IPS DF 6.9 (cell line): ENCODE measurements at regions not wholly inside any gene's neighbourhood (a gene's known extent, or its start where the extent isn't known, plus 50 kb on each side); places are given as distances from the start of the nearest gene placed in this dataset.
"Not testable (repeated sequence)": the region's sequence is repeated elsewhere in the genome, so short reads cannot be mapped to it uniquely, and the experiment has no call there.

ENCODE experiments used
- DNase-seq: peaks from one replicate; pipeline ENCODE4 v3.0.0-alpha.2; 2013; ENCODE audit warnings: low read depth, low spot score
- H3K27ac ChIP-seq: one replicate; pipeline ENCODE4 v1.5.1; 2013; ENCODE audit warnings: low read length, control low read depth
- H3K27me3 ChIP-seq: 2 replicates; pipeline ENCODE4 v1.6.1; 2013; ENCODE audit warnings: mild to moderate bottlenecking, low read length; ENCODE audit not compliant: control insufficient read depth, insufficient read depth
- H3K36me3 ChIP-seq: 2 replicates; pipeline ENCODE4 v1.6.1; 2013; ENCODE audit warnings: low read length; ENCODE audit not compliant: control insufficient read depth, insufficient read depth
- H3K4me1 ChIP-seq: 2 replicates; pipeline ENCODE4 v1.6.1; 2013; ENCODE audit warnings: low read length; ENCODE audit not compliant: control insufficient read depth, insufficient read depth
- H3K4me3 ChIP-seq: 2 replicates; pipeline ENCODE4 v1.5.1; 2013; ENCODE audit warnings: mild to moderate bottlenecking, low read length
- H3K9me3 ChIP-seq: 2 replicates; pipeline ENCODE4 v1.6.1; 2013; ENCODE audit warnings: low read length, inconsistent platforms; ENCODE audit not compliant: control insufficient read depth, insufficient read depth
- WGBS: extraction: QIAGEN DNeasy Blood & Tissue Kit; methylation state at CpG from one replicate; pipeline ENCODE4 v1.1.7; 2013; ENCODE audit warnings: mixed read lengths, missing lambda C conversion rate; ENCODE audit not compliant: insufficient read length, insufficient coverage; 5-methylcytosine and 5-hydroxymethylcytosine counted together

DNA sequence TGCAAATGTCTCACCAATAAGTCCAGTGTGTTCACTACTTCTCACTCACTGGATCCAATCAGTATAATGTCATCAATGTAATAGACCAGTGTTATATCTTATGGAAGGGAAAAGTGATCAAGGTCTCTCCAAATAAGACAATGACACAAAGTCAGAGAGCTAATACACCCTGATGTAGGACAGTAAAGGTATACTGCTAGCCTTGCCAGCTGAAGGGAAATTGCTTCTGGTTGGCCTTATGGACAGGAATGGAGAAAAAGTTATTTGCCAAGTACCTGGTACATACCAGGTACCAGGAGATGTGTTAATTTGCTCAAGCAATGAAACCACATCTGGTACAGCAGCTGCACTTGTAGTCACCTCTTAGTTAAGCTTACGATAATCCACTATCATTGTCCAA is 141.0 kb downstream of the LTN1 start:
- Histone ChIP-seq H3K4me3 (no peak overlapping the region), H3K4me1 (peaks cover 4% of the 10 kb centered on the region; the same call in 1 of the 2 replicates), H3K27me3 (no peaks in the 10 kb centered on the region), H3K27ac (no peak overlapping the region), H3K9me3 (no peaks in the 10 kb centered on the region), H3K36me3 (no peaks in the 10 kb centered on the region)
- DNase-seq = no peak
- no CpG with 5 or more reads among the region's 1 CpG for WGBS

GRCh38 chr21:28839237-28839636 is 153.4 kb downstream of the LTN1 start:
- not testable (repeated sequence) for H3K27me3 ChIP-seq, H3K4me3 ChIP-seq, H3K36me3 ChIP-seq, H3K9me3 ChIP-seq, H3K4me1 ChIP-seq, DNase-seq, H3K27ac ChIP-seq
- no CpG with 5 or more reads among the region's 1 CpG for WGBS

DNA sequence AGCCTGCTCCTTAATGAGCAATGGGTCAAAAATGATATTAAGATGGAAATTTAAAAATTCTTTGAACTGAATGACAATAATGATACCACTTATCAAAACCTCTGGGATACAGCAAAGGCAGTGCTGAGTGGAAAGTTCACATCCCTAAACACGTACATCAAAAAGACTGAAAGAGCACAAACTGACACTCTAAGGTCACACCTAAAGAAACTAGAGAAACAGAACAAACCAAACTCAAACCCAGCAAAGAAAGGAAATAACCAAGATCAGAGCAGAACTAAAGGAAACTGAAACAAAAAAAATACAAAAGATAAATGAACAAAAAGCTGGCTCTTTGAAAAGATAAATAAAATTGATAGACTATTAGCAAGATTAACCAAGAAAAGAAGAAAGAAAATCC is 155.3 kb downstream of the LTN1 start:
- H3K4me3 ChIP-seq, H3K27ac ChIP-seq, H3K27me3 ChIP-seq, H3K36me3 ChIP-seq, H3K9me3 ChIP-seq, DNase-seq, H3K4me1 ChIP-seq: not testable (repeated sequence)
- WGBS = no CpG with 5 or more reads among the region's 1 CpG

GRCh38 chr21:28836588-28836987 is 156.1 kb downstream of the LTN1 start:
- not testable (repeated sequence) for H3K36me3 ChIP-seq, H3K27me3 ChIP-seq, H3K4me1 ChIP-seq, DNase-seq, H3K4me3 ChIP-seq, H3K9me3 ChIP-seq, H3K27ac ChIP-seq
- WGBS = no CpG with 5 or more reads among the region's 1 CpG

- H3K27ac ChIP-seq = no peak overlapping the region
- no CpG with 5 or more reads among the region's 6 CpGs for WGBS
Measured at GRCh38 chr21:28834335-28835238, 158.1 kb downstream of the LTN1 start.

GRCh38 chr21:28833609-28834008 is 159.1 kb downstream of the LTN1 start:
- Histone ChIP-seq H3K4me3 (no peak overlapping the region), H3K9me3 (no peaks in the 10 kb centered on the region), H3K4me1 (no peaks in the 10 kb centered on the region; the same call in 1 of the 2 replicates), H3K27me3 (no peaks in the 10 kb centered on the region), H3K27ac (no peak overlapping the region), H3K36me3 (no peaks in the 10 kb centered on the region)
- no peak for DNase-seq
- no CpG with 5 or more reads among the region's 3 CpGs for WGBS

More at GRCh38 chr21:28834335-28835238, 158.1 kb downstream of the LTN1 start:
- Histone ChIP-seq H3K4me3 (no peak overlapping the region), H3K4me1 (no peaks in the 10 kb centered on the region; the same call in 1 of the 2 replicates), H3K9me3 (no peaks in the 10 kb centered on the region), H3K36me3 (no peaks in the 10 kb centered on the region), H3K27me3 (no peaks in the 10 kb centered on the region)
- no peak for DNase-seq

- Histone ChIP-seq H3K9me3 (no peaks in the 10 kb centered on the region), H3K36me3 (no peaks in the 10 kb centered on the region), H3K4me3 (no peak overlapping the region), H3K27ac (no peak overlapping the region), H3K4me1 (no peaks in the 10 kb centered on the region; the same call in 1 of the 2 replicates), H3K27me3 (no peaks in the 10 kb centered on the region)
- DNase-seq = no peak
- no CpG with 5 or more reads among the region's 1 CpG for WGBS
Measured at GRCh38 chr21:28833182-28833581, 159.5 kb downstream of the LTN1 start.

DNA sequence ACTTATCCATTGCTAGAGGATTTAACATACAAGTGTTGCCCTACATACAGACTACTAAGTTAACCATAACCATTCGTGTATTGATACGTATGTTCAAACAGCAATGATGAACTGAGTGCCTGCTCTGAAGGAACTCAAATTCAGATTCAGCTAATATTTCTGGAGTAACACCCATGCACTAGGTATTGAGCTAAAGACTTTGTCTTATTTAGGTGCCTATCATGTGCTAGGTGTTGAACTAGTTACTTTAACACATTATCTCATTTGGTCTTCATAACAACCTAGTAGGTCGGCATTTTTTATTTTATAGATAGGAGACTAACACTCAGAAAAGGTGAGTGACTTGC is 160.0 kb downstream of the LTN1 start:
- WGBS = no CpG with 5 or more reads among the region's 3 CpGs
- Histone ChIP-seq H3K36me3 (no peaks in the 10 kb centered on the region), H3K4me1 (no peaks in the 10 kb centered on the region; the same call in 1 of the 2 replicates), H3K27me3 (no peaks in the 10 kb centered on the region), H3K27ac (no peak overlapping the region), H3K4me3 (no peak overlapping the region), H3K9me3 (no peaks in the 10 kb centered on the region)
- no peak for DNase-seq

DNA sequence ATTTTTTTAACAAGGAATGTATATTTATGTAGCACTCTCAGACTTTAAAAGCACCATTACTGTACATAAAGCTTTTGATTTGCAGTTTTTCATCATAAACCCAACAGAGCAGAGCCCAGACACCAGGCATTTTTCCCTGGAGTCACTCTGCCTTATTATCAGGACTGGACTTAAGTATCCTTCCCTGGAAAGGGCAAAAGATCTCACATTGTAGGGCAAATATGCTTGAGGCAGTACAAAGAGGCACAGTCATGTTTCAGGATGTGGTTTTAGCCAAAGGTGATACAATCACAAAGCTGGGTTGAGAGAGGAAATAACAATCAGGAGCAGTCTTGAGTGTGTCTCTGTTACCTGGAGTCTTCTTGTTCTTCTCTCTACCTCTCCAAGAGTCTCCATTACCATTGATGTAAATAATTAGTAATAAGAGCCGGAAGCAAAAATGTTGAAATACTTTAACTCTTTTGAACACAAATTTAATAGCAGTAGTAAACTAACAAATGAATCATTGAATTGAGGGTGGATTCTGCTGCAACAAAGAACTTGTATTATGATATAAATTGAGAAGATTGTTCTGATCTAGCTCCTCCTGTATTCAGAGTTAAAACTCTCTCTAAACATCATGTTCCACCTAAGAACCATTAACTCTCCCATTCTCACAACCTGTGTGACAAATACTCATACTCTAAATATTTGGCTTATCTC is 160.5 kb downstream of the LTN1 start:
- DNase-seq = no peak
- H3K36me3 ChIP-seq = no peaks in the 10 kb centered on the region
- no peaks in the 10 kb centered on the region; the same call in 1 of the 2 replicates for H3K4me1 ChIP-seq
- no peak overlapping the region for H3K27ac ChIP-seq
- WGBS = no CpG with 5 or more reads among the region's 1 CpG
- H3K9me3 ChIP-seq = no peaks in the 10 kb centered on the region
- no peaks in the 10 kb centered on the region for H3K27me3 ChIP-seq
- H3K4me3 ChIP-seq = no peak overlapping the region

DNA sequence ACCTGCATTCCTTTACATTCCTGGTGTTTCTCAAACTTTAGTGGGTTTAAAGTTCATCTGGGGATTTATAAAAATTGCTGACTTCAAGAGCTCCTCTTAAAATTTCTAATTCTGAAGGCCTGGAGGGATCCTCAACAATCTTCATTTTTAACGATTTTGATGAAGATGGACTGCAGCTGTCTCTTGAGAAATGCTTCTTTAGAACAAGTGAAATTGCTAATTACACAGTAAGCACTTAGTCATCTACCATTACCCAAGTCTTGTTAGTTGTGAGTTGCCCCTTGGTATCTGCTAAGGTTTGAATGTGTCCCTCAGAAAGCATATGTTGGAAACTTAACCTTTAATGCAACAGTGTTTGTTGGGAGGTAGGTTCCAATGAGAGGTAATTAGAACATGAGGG is 163.7 kb downstream of the LTN1 start:
- DNase-seq = no peak
- WGBS = no CpG with 5 or more reads among the region's 1 CpG
- Histone ChIP-seq H3K27me3 (no peaks in the 10 kb centered on the region), H3K9me3 (no peaks in the 10 kb centered on the region), H3K4me3 (no peak overlapping the region), H3K4me1 (no peaks in the 10 kb centered on the region), H3K36me3 (no peaks in the 10 kb centered on the region), H3K27ac (no peak overlapping the region)
